HL-60 (cell line): ENCODE measurements at regions not wholly inside any gene's neighbourhood (a gene's known extent, or its start where the extent isn't known, plus 50 kb on each side); places are given as distances from the start of the nearest gene placed in this dataset.

Experiments
- DNase-seq, 2 experiments: peaks; one replicate each; pipeline ENCODE4 v3.0.0-alpha.2; 2010 to 2020; ENCODE audit warnings: low read depth in 1 of 2, low spot score in 1 of 2
- H3K27ac ChIP-seq: fragments of 250-450 bp; sonication (Bioruptor Pico); replicated peaks from 2 replicates; pipeline ENCODE4 v1.5.1; 2020; ENCODE audit warnings: mild to moderate bottlenecking, moderate library complexity
- H3K27me3 ChIP-seq: fragments of 250-450 bp; sonication (Bioruptor Pico); 2 replicates; pipeline ENCODE4 v1.5.1; 2021; ENCODE audit warnings: mild to moderate bottlenecking, moderate library complexity; ENCODE audit not compliant: insufficient read depth, poor library complexity, severe bottlenecking
- H3K4me3 ChIP-seq: replicated peaks from 2 replicates; pipeline ENCODE4 v1.5.1; 2011; ENCODE audit warnings: mild to moderate bottlenecking, control low read depth, low read length; ENCODE audit not compliant: insufficient read depth
- CTCF ChIP-seq: IDR thresholded peaks from one replicate; pipeline ENCODE4 v1.5.1; 2011; ENCODE audit warnings: low read length, control low read depth, inconsistent platforms; ENCODE audit not compliant: insufficient read depth
- GABPA ChIP-seq: IDR thresholded peaks from 2 replicates; pipeline ENCODE4 v1.6.1; 2012; ENCODE audit warnings: low read depth
- POLR2AphosphoS5 ChIP-seq: IDR thresholded peaks from 2 replicates; pipeline ENCODE4 v1.6.1; 2012; ENCODE audit warnings: low read depth
- REST ChIP-seq: IDR thresholded peaks from 2 replicates; pipeline ENCODE4 v1.6.1; 2012; ENCODE audit warnings: low read depth; ENCODE audit not compliant: insufficient replicate concordance
- SPI1 ChIP-seq: IDR thresholded peaks from 2 replicates; pipeline ENCODE4 v1.6.1; 2012; ENCODE audit warnings: low read depth, mild to moderate bottlenecking, borderline replicate concordance

- peak overlapping the region; percentile 79; the same call in 1 of the 2 replicates for H3K27ac ChIP-seq
- no peak overlapping the region for H3K4me3 ChIP-seq
- no peaks in the 10 kb centered on the region for H3K27me3 ChIP-seq
- no peak for TF ChIP-seq POLR2AphosphoS5
- DNase-seq = no peak
These were observed 314.6 kb upstream of the PROK2 start for GRCh38 chr3:72099326-72100079.

GRCh38 chr3:72097053-72097452, 312.1 kb upstream of the PROK2 start:
- DNase-seq = peak in 1 of 2 experiments; percentile 24
- Histone ChIP-seq H3K27me3 (no peaks in the 10 kb centered on the region), H3K27ac (no peak overlapping the region), H3K4me3 (no peak overlapping the region)
- TF ChIP-seq POLR2AphosphoS5 (no peak), REST (no peak), SPI1 (no peak), GABPA (no peak), CTCF (no peak)

- Histone ChIP-seq H3K27me3 (no peaks in the 10 kb centered on the region), H3K4me3 (no peak overlapping the region), H3K27ac (no peak overlapping the region)
- no peak for DNase-seq
- no peak for TF ChIP-seq GABPA
- no peak for TF ChIP-seq REST
- TF ChIP-seq POLR2AphosphoS5 = no peak
- no peak for TF ChIP-seq SPI1
- TF ChIP-seq CTCF = no peak
These were observed 310.6 kb upstream of the PROK2 start for GRCh38 chr3:72095521-72095920.

GRCh38 chr3:72093992-72094334, 309.0 kb upstream of the PROK2 start:
- no peak for TF ChIP-seq CTCF
- TF ChIP-seq POLR2AphosphoS5 = no peak
- no peak for TF ChIP-seq GABPA
- no peak for TF ChIP-seq SPI1
- no peak for TF ChIP-seq REST

More at GRCh38 chr3:72093992-72094334, 309.0 kb upstream of the PROK2 start:
- Histone ChIP-seq H3K27me3 (no peaks in the 10 kb centered on the region), H3K4me3 (no peak overlapping the region), H3K27ac (no peak overlapping the region)
- DNase-seq = no peak
